Breast epithelium (tissue), 4 donors: ENCODE measurements at regions not wholly inside any gene's neighbourhood (a gene's known extent, or its start where the extent isn't known, plus 50 kb on each side); places are given as distances from the start of the nearest gene placed in this dataset.

Source experiments
- DNase-seq, 2 donors: peaks; one replicate each; pipeline ENCODE4 v3.0.0-alpha.2; 2019; ENCODE audit warnings: low spot score in 2 of 2
- H3K27ac ChIP-seq, 2 donors: fragments of 200-600 bp; sonication (generic) in 1 of 2; one replicate each; pipeline ENCODE4 v1.5.1; 2016 to 2019; ENCODE audit warnings: mild to moderate bottlenecking in 1 of 2
- H3K27me3 ChIP-seq, 2 donors: fragments of 200-600 bp; sonication (generic) in 1 of 2; one replicate each; pipeline versions ENCODE4 v1.5.1 to v1.6.0; 2017 to 2019; ENCODE audit warnings: control low read depth in 1 of 2, mild to moderate bottlenecking in 1 of 2
- H3K36me3 ChIP-seq: fragments of 200-600 bp; one replicate; pipeline ENCODE4 v1.5.1; 2019
- H3K4me1 ChIP-seq, 2 donors: fragments of 200-600 bp; sonication (generic); one replicate each; pipeline ENCODE4 v1.5.1; 2016 to 2019; ENCODE audit warnings: control low read depth in 1 of 2
- H3K4me3 ChIP-seq, 3 donors: fragments of 200-600 bp; sonication (generic); 1 replicate in 2 of 3; 2 replicates in 1 of 3; pipeline ENCODE4 v1.5.1; 2016 to 2019; ENCODE audit warnings: mild to moderate bottlenecking in 3 of 3, moderate library complexity in 2 of 3
- H3K9me3 ChIP-seq, 2 donors: fragments of 200-600 bp; sonication (generic) in 1 of 2; one replicate each; pipeline ENCODE4 v1.5.1; 2016 to 2019; ENCODE audit warnings: control low read depth in 1 of 2
- POLR2A ChIP-seq: fragments of 450-650 bp; IDR thresholded peaks from one replicate; pipeline ENCODE4 v1.6.1; 2016; ENCODE audit warnings: antibody characterized with exemption, mild to moderate bottlenecking, moderate library complexity
- POLR2AphosphoS5 ChIP-seq, 3 donors: sonication (generic); formaldehyde crosslinking; IDR thresholded peaks; one replicate each; pipeline ENCODE4 v1.6.1; 2017; ENCODE audit warnings: antibody characterized with exemption in 3 of 3
- intact Hi-C: fragments of 100-400 bp; cut with DNase I; formaldehyde crosslinking; loops from one replicate; pipeline ENCODE4 v1.15.1; 2023; ENCODE audit warnings: low total_unique reads
- TF ChIP-seq, protein P1 (sequence below), 3 donors: fragments of 450-650 bp; IDR thresholded peaks; one replicate each; pipeline ENCODE4 v1.5.1; 2016 to 2017; ENCODE audit warnings: antibody characterized with exemption in 3 of 3, mild to moderate bottlenecking in 3 of 3, moderate library complexity in 3 of 3

DNA sequence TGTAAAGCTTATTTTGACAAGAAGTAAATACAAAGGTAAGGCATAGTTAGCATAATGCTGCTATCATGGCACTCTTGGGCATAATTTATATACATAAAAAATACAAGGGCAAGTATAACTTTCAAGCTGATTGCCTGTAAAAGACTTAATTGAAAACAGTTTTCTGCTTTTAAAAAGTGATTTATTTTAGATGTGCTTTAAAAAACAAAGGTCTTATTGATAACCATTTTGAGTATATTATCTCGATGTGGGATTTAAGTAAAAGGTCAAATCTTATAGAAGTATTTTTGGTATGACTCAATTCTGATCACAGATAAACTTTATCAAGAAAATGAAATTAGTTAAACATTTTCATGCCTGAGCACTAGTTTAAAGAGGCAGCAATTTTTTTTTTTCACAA lies 175.8 kb downstream of the KCNRG start:
- TF ChIP-seq, protein P1, sequence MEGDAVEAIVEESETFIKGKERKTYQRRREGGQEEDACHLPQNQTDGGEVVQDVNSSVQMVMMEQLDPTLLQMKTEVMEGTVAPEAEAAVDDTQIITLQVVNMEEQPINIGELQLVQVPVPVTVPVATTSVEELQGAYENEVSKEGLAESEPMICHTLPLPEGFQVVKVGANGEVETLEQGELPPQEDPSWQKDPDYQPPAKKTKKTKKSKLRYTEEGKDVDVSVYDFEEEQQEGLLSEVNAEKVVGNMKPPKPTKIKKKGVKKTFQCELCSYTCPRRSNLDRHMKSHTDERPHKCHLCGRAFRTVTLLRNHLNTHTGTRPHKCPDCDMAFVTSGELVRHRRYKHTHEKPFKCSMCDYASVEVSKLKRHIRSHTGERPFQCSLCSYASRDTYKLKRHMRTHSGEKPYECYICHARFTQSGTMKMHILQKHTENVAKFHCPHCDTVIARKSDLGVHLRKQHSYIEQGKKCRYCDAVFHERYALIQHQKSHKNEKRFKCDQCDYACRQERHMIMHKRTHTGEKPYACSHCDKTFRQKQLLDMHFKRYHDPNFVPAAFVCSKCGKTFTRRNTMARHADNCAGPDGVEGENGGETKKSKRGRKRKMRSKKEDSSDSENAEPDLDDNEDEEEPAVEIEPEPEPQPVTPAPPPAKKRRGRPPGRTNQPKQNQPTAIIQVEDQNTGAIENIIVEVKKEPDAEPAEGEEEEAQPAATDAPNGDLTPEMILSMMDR (IDR thresholded peaks at IDR 0.05) = no peak
- no peak for TF ChIP-seq POLR2A
- no peak for TF ChIP-seq POLR2AphosphoS5 (IDR thresholded peaks at IDR 0.05)
- Histone ChIP-seq H3K4me3 (no peak overlapping the region), H3K9me3 (no peaks in the 10 kb centered on the region), H3K36me3 (no peaks in the 10 kb centered on the region), H3K27me3 (no peaks in the 10 kb centered on the region), H3K27ac (no peak overlapping the region), H3K4me1 (no peaks in the 10 kb centered on the region)
- intact Hi-C loops = no loop called here
- DNase-seq = no peak

DNA sequence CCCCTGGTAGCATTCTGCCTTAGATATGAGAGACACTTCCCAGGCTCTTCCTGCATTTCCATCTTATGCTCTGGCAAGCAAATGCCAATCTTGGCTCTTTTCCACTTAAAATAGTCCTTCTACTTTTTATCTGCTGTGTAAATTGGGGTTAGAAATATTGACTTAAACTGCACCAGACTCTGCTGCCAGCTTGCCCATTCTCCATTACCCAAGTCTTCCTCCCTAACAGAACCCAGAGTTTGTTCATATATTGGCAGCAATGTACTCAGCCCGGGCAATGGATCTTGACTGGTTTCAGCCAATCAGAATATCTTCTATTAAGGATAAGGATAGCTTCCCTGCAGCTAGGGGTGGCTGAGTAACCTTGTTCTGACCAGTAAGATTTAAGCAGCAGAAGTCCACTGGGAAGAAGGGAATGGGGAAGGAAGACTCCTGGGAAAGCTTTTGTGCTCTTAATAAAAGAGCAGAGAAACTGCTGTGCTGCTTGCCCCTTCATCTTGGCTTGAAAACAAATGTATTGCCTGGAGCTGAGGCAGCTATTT lies 177.1 kb downstream of the KCNRG start:
- no peak for DNase-seq
- no peak overlapping the region for H3K4me3 ChIP-seq
- H3K36me3 ChIP-seq = no peaks in the 10 kb centered on the region
- H3K27ac ChIP-seq = no peak overlapping the region
- no peaks in the 10 kb centered on the region for H3K9me3 ChIP-seq
- intact Hi-C loops = no loop called here
- no peaks in the 10 kb centered on the region for H3K4me1 ChIP-seq
- H3K27me3 ChIP-seq = no peaks in the 10 kb centered on the region
- TF ChIP-seq, protein P1 (IDR thresholded peaks at IDR 0.05) = no peak
- TF ChIP-seq POLR2A (no peak), POLR2AphosphoS5 (IDR thresholded peaks at IDR 0.05) (no peak)

DNA sequence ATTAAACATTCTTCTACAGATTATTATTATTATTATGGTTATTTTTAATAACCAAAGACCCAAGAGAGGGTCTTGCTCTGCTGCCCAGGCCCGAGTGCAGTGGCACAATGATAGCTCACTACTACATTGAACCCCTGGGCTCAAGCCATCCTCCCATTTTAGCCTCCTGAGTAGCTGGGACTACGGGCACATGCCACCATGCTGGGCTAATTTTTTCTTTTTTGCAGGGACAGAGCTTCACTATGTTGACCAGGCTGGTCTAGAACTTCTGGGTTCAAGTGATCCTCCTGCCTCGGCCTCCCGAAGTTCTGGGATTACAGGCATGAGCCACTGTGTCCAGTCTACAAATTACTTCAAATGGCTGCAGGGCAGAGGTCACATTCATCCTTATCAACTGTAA lies 179.8 kb downstream of the KCNRG start:
- H3K27me3 ChIP-seq = no peaks in the 10 kb centered on the region
- intact Hi-C loops = loop anchor here (5.0 kb wide), 1 partner anchor 677 kb away; no protein-coding TSS in a partner anchor
- H3K27ac ChIP-seq = no peak overlapping the region
- no peaks in the 10 kb centered on the region for H3K36me3 ChIP-seq
- no peak overlapping the region for H3K4me3 ChIP-seq
- no peaks in the 10 kb centered on the region for H3K9me3 ChIP-seq
- TF ChIP-seq POLR2AphosphoS5 (IDR thresholded peaks at IDR 0.05) (no peak), POLR2A (no peak)
- TF ChIP-seq, protein P1 (IDR thresholded peaks at IDR 0.05) = no peak
- H3K4me1 ChIP-seq = no peaks in the 10 kb centered on the region
- DNase-seq = no peak

DNA sequence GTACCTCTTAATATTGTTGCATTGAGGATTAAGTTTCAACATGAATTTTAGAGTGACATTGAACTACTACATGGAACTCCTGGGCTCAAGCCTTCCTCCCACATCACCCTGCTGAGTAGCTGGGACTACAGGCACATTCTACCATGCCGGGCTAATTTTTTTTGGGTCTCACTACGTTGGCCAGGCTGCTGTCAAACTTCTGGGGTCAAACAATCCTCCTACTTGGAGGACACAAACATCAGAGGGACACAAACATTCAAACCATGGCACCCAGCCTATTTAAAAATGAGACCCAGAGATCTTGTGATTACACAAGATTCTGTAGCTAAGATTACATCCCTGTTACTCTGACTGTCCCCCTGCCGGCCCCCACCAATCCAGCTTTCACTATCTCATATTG lies 180.9 kb downstream of the KCNRG start:
- no peaks in the 10 kb centered on the region for H3K27me3 ChIP-seq
- intact Hi-C loops = loop anchor here (5.0 kb wide), 1 partner anchor 676 kb away; no protein-coding TSS in a partner anchor
- no peak overlapping the region for H3K4me3 ChIP-seq
- TF ChIP-seq POLR2A = no peak
- no peak for TF ChIP-seq POLR2AphosphoS5 (IDR thresholded peaks at IDR 0.05)
- TF ChIP-seq, protein P1 (IDR thresholded peaks at IDR 0.05) = no peak
- H3K4me1 ChIP-seq = no peaks in the 10 kb centered on the region
- DNase-seq = no peak
- no peaks in the 10 kb centered on the region for H3K9me3 ChIP-seq
- H3K27ac ChIP-seq = no peak overlapping the region
- no peaks in the 10 kb centered on the region for H3K36me3 ChIP-seq

DNA sequence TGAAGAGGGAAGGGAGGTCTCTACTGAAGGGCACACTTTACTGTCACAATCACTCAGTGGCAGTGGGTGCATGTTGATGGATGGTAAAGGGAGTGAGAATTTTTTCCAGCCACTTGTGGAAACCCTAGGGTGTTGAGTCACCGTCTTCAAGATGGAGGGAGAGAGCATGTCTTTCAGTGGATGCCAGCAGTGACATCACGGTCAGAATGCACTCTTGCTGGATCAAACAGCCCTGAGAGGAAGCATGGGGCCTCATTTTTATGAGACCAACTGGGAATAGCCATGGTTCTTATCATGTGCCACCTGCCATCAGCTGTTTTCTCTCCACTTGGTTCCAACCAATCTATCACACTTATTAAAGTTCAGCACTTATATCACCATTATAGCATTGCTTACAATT lies 182.5 kb downstream of the KCNRG start:
- H3K4me1 ChIP-seq = no peaks in the 10 kb centered on the region
- DNase-seq = no peak

More for the DNA sequence above, 182.5 kb downstream of the KCNRG start:
- Histone ChIP-seq H3K36me3 (no peaks in the 10 kb centered on the region), H3K4me3 (no peak overlapping the region), H3K27ac (no peak overlapping the region), H3K9me3 (no peaks in the 10 kb centered on the region), H3K27me3 (no peaks in the 10 kb centered on the region)
- intact Hi-C loops = loop anchor here (5.0 kb wide), 1 partner anchor 675 kb away; no protein-coding TSS in a partner anchor
- TF ChIP-seq POLR2AphosphoS5 (IDR thresholded peaks at IDR 0.05) = no peak
- no peak for TF ChIP-seq POLR2A
- TF ChIP-seq, protein P1 (IDR thresholded peaks at IDR 0.05) = no peak
